ENCODE measurements at regions not wholly inside any gene's neighbourhood (a gene's known extent, or its start where the extent isn't known, plus 50 kb on each side); places are given as distances from the start of the nearest gene placed in this dataset.

DNA sequence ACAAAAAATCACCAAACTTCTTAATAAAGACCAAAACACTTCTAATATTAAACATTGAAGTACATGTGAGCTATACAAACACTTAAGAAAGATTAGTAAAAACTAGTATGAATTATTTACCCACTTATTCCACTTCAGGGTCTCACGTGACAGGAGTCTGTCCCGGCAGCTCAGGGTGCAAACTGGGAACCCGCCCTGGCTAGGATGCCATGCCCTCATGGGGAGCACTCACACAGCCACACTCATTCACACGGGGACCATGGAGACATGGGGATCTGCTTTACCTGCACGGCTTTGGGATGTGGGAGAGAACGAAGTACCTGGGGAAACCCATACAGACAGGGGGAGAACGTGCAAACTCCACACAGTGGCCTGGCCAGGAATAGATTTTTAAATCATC lies 179.3 kb upstream of the UBE3A start:
- CTCF ChIA-PET: no interaction called here
- H3K9me3 ChIP-seq (ENCODE audit: control insufficient read depth, insufficient read depth, low read length): no peaks in the 10 kb centered on the region
- TF ChIP-seq BHLHE40 (IDR thresholded peaks at IDR 0.05; ENCODE audit: low read depth, low read length) (no peak), FOS (IDR thresholded peaks at IDR 0.05; ENCODE audit: low read depth, low read length) (no peak), MAZ (IDR thresholded peaks at IDR 0.05; ENCODE audit: borderline replicate concordance, low read depth, low read length) (no peak), CHD1 (IDR thresholded peaks at IDR 0.05; ENCODE audit: low read depth, low read length) (no peak), USF2 (IDR thresholded peaks at IDR 0.05; ENCODE audit: low read depth, low read length) (no peak), RFX5 (IDR thresholded peaks at IDR 0.05; ENCODE audit: low read depth, low read length) (no peak), CTCF (conservative IDR thresholded peaks at IDR 0.05; ENCODE audit: low read depth, low read length) (no peak), SMC3 (IDR thresholded peaks at IDR 0.05; ENCODE audit: low read depth, low read length) (no peak), ELK1 (IDR thresholded peaks at IDR 0.05; ENCODE audit: borderline replicate concordance, low read depth, low read length) (no peak), CEBPB (IDR thresholded peaks at IDR 0.05; ENCODE audit: low read depth, low read length) (no peak), POLR2A (IDR thresholded peaks at IDR 0.05; ENCODE audit: low read depth, low read length) (no peak), RCOR1 (IDR thresholded peaks at IDR 0.05; ENCODE audit: insufficient replicate concordance, low read length) (no peak)
- H3K27ac ChIP-seq (ENCODE audit: insufficient read depth, low read length): no peak overlapping the region
- no peak overlapping the region for H3K4me2 ChIP-seq (ENCODE audit: low read depth, low read length)
- H4K5ac ChIP-seq (ENCODE audit: low read depth, low read length): no peak overlapping the region
- H3K14ac ChIP-seq (replicated peaks; ENCODE audit: low read depth, low read length): no peak overlapping the region
- no peak overlapping the region for H4K8ac ChIP-seq (ENCODE audit: low read depth in 2 of 2, low read length in 2 of 2)
- H3K4me1 ChIP-seq (ENCODE audit: control insufficient read depth, insufficient read depth, low read length): no peaks in the 10 kb centered on the region
- DNase-seq (no peak), ATAC-seq (ENCODE audit: low read depth) (no peak)
- no peak overlapping the region for H2AK9ac ChIP-seq (replicated peaks; ENCODE audit: low read depth, low read length, poor library complexity)
- H3K9me1 ChIP-seq (ENCODE audit: insufficient read depth, low read length): no peaks in the 10 kb centered on the region
- no peak overlapping the region for H3K4ac ChIP-seq (ENCODE audit: low read depth, low read length)
- no peak overlapping the region for H2BK120ac ChIP-seq (ENCODE audit: low read depth, low read length)
- dilution Hi-C loops (cut with HindIII; ENCODE audit: low sequenced_read_pairs, unreplicated experiment) (no loop called here), intact Hi-C loops (cut with micrococcal nuclease) (no loop called here), in situ Hi-C loops (cut with MboI; ENCODE audit: low sequenced_read_pairs) (no loop called here)
- no peak overlapping the region for H2AFZ ChIP-seq (replicated peaks; ENCODE audit: low read length, poor library complexity)
- no TSS peak for BruUV-seq (replicated peaks)
- H2BK20ac ChIP-seq (ENCODE audit: low read depth, low read length): no peak overlapping the region
- no peak overlapping the region for H3K9ac ChIP-seq (ENCODE audit: low read depth, low read length)
- no peak overlapping the region for H3K23ac ChIP-seq (ENCODE audit: low read depth, low read length)
- no peak overlapping the region for H2BK15ac ChIP-seq (ENCODE audit: low read depth, low read length)
- H4K91ac ChIP-seq (ENCODE audit: insufficient read depth, low read depth, low read length): no peak overlapping the region
- no peak overlapping the region for H2BK5ac ChIP-seq (ENCODE audit: low read depth, low read length, poor library complexity, severe bottlenecking)
- no peaks in the 10 kb centered on the region for H3K79me1 ChIP-seq (ENCODE audit: low read depth in 1 of 2, low read length in 2 of 2)
- no peaks in the 10 kb centered on the region for H4K20me1 ChIP-seq (ENCODE audit: insufficient read depth, low read length)
- H3K27me3 ChIP-seq (ENCODE audit: control insufficient read depth, insufficient read depth, low read length): no peaks in the 10 kb centered on the region
- H3K36me3 ChIP-seq (ENCODE audit: control insufficient read depth, insufficient read depth, low read length): no peaks in the 10 kb centered on the region
- WGBS, 2 experiments (ENCODE audit: extremely low coverage in 2 of 2, insufficient read length in 1 of 2): 80% methylated on average over 1 of the region's 7 CpGs; no CpG with 5 or more reads in 1 of the 2 experiments
- no peak overlapping the region for H3K18ac ChIP-seq (ENCODE audit: low read depth, low read length)
- H2AK5ac ChIP-seq (ENCODE audit: low read depth, low read length): no peak overlapping the region
- no peak overlapping the region for H3K56ac ChIP-seq (ENCODE audit: extremely low read depth, insufficient read depth, low read length)
- no peak overlapping the region for H3K4me3 ChIP-seq (ENCODE audit: insufficient read depth, low read depth, low read length)
- POLR2A ChIA-PET (ENCODE audit: unreplicated experiment): no interaction called here

Measured in IMR-90 (cell line).